ENCODE measurements at regions not wholly inside any gene's neighbourhood (a gene's known extent, or its start where the extent isn't known, plus 50 kb on each side); places are given as distances from the start of the nearest gene placed in this dataset.

GRCh38 chr4:152107736-152108500 is 347.1 kb upstream of the GATB start:
- no peak for DNase-seq (ENCODE audit: low read depth)
- no peak overlapping the region for H3K4me3 ChIP-seq (ENCODE audit: low read length)
- no peak for TF ChIP-seq CTCF (IDR thresholded peaks at IDR 0.05; ENCODE audit: insufficient read depth, low read depth, low read length, missing control alignments)

- no peak for DNase-seq (ENCODE audit: low read depth)
- H3K4me3 ChIP-seq (ENCODE audit: low read length) = no peak overlapping the region
- TF ChIP-seq CTCF (IDR thresholded peaks at IDR 0.05; ENCODE audit: insufficient read depth, low read depth, low read length, missing control alignments) = no peak
Observed at GRCh38 chr4:152106781-152107321, 346.0 kb upstream of the GATB start.

GRCh38 chr4:152106113-152106763 is 345.4 kb upstream of the GATB start:
- no peak overlapping the region for H3K4me3 ChIP-seq (ENCODE audit: low read length)
- no peak for TF ChIP-seq CTCF (IDR thresholded peaks at IDR 0.05; ENCODE audit: insufficient read depth, low read depth, low read length, missing control alignments)
- DNase-seq (ENCODE audit: low read depth) = peak; percentile 97

GRCh38 chr4:152104901-152105357 is 344.1 kb upstream of the GATB start:
- DNase-seq (ENCODE audit: low read depth) = no peak
- no peak for TF ChIP-seq CTCF (IDR thresholded peaks at IDR 0.05; ENCODE audit: insufficient read depth, low read depth, low read length, missing control alignments)
- no peak overlapping the region for H3K4me3 ChIP-seq (ENCODE audit: low read length)

GRCh38 chr4:152104356-152104755 is 343.5 kb upstream of the GATB start:
- no peak for DNase-seq (ENCODE audit: low read depth)
- no peak for TF ChIP-seq CTCF (IDR thresholded peaks at IDR 0.05; ENCODE audit: insufficient read depth, low read depth, low read length, missing control alignments)
- H3K4me3 ChIP-seq (ENCODE audit: low read length) = no peak overlapping the region

- TF ChIP-seq CTCF (IDR thresholded peaks at IDR 0.05; ENCODE audit: insufficient read depth, low read depth, low read length, missing control alignments) = no peak
- DNase-seq (ENCODE audit: low read depth) = no peak
- no peak overlapping the region for H3K4me3 ChIP-seq (ENCODE audit: low read length)
Observed at GRCh38 chr4:152103181-152103901, 342.5 kb upstream of the GATB start.

All from epithelial cell of esophagus (primary cell).